ENCODE measurements at regions not wholly inside any gene's neighbourhood (a gene's known extent, or its start where the extent isn't known, plus 50 kb on each side); places are given as distances from the start of the nearest gene placed in this dataset.

GRCh38 chr5:124677374-124678351 is 68.8 kb downstream of the ZNF608 start:
- TF ChIP-seq POLR2A (IDR thresholded peaks at IDR 0.05) (no peak), CTCF (IDR thresholded peaks at IDR 0.05) (no peak)

Measured in right lobe of liver (tissue), 4 donors.